Skeletal muscle tissue (tissue), 3 donors: ENCODE measurements at regions not wholly inside any gene's neighbourhood (a gene's known extent, or its start where the extent isn't known, plus 50 kb on each side); places are given as distances from the start of the nearest gene placed in this dataset.
"Not testable (repeated sequence)": the region's sequence is repeated elsewhere in the genome, so short reads cannot be mapped to it uniquely, and the experiment has no call there.

Experiments
- H3K27ac ChIP-seq: one replicate; pipeline ENCODE4 v1.7.0; 2013; ENCODE audit warnings: mild to moderate bottlenecking, low read depth, low read length, inconsistent platforms
- H3K27me3 ChIP-seq, 3 donors: one replicate each; pipeline ENCODE4 v1.7.0; 2013; ENCODE audit warnings: low read length in 3 of 3; ENCODE audit not compliant: control insufficient read depth in 3 of 3, insufficient read depth in 3 of 3
- H3K36me3 ChIP-seq, 3 donors: one replicate each; pipeline ENCODE4 v1.7.0; 2013; ENCODE audit warnings: low read length in 3 of 3; ENCODE audit not compliant: control insufficient read depth in 3 of 3, insufficient read depth in 3 of 3
- H3K4me1 ChIP-seq, 3 donors: one replicate each; pipeline ENCODE4 v1.7.0; 2013; ENCODE audit warnings: low read length in 3 of 3, mild to moderate bottlenecking in 3 of 3; ENCODE audit not compliant: control insufficient read depth in 3 of 3, insufficient read depth in 3 of 3
- H3K4me3 ChIP-seq, 3 donors: one replicate each; pipeline ENCODE4 v1.7.0; 2013; ENCODE audit warnings: low read length in 3 of 3
- H3K9ac ChIP-seq, 3 donors: one replicate each; pipeline ENCODE4 v1.7.0; 2013; ENCODE audit warnings: low read length in 3 of 3, mild to moderate bottlenecking in 3 of 3, moderate library complexity in 2 of 3, low read depth in 1 of 3
- H3K9me3 ChIP-seq, 3 donors: one replicate each; pipeline ENCODE4 v1.7.0; 2013; ENCODE audit warnings: low read length in 3 of 3; ENCODE audit not compliant: control insufficient read depth in 3 of 3
- donor health status: Osteomylitis.

DNA sequence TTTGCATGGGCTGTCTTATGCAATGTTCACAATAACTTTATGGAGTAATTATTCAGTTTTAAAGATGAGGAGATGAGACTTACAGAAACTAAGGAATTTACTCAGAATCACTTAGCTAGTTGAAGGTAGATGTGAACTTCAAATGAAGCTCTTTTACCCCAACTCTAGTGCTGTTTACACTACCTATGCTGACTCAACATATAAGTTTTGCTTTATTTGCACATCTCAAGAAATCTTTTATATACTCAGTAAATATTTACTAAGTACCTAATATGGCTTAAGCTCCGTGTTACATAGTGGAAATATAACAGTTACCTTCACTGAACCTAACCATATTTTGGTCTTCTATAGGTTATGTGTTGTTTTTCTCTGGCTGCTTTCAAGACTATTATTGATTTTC lies 293.2 kb downstream of the ANXA1 start:
- Histone ChIP-seq H3K27me3 (no peaks in the 10 kb centered on the region), H3K4me1 (no peaks in the 10 kb centered on the region), H3K9ac (no peak overlapping the region), H3K36me3 (no peaks in the 10 kb centered on the region), H3K4me3 (no peak overlapping the region), H3K27ac (no peak overlapping the region), H3K9me3 (no peaks in the 10 kb centered on the region)

DNA sequence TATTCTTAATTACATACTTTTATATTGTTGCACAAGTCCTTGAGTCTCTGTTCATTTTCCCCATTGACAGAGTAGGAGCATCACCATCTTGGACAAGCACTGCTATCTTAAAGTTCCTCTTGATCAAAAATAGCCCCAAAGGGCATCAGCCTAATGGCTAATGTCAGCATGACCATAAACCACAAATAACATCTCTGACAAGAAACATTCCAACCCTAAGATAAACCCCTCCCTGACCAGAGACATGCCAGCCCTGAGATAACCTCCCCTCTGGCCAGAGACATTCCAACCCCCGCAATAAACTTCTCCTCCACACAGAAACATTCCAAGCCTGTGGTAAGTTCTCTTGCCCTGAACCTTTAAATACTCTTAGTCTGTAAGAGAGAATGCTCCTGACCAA lies 293.7 kb downstream of the ANXA1 start:
- H3K27me3 ChIP-seq, H3K36me3 ChIP-seq, H3K9ac ChIP-seq, H3K27ac ChIP-seq, H3K4me1 ChIP-seq, H3K9me3 ChIP-seq, H3K4me3 ChIP-seq: not testable (repeated sequence)

DNA sequence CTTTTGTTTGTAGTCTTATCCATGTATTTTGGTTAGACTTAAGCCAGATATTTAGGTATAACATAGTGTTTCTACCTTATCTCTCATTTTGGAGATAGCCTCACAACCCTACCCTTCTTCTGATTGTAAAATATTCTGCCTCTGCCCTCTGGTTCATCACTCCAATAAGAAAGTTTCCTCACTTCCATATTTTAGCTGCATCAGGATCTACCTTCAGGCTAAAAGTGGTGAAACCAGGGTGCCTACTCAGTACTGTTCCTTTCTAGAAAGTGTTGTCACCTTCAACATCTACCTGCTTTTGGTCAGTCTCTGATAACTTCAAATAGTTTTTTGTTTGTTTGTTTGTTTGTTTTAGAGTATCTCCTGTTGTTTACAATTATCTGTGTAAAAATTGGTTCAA lies 294.6 kb downstream of the ANXA1 start:
- Histone ChIP-seq H3K4me3 (no peak overlapping the region), H3K27me3 (no peaks in the 10 kb centered on the region), H3K36me3 (no peaks in the 10 kb centered on the region), H3K9me3 (no peaks in the 10 kb centered on the region), H3K9ac (no peak overlapping the region), H3K4me1 (no peaks in the 10 kb centered on the region), H3K27ac (no peak overlapping the region)

DNA sequence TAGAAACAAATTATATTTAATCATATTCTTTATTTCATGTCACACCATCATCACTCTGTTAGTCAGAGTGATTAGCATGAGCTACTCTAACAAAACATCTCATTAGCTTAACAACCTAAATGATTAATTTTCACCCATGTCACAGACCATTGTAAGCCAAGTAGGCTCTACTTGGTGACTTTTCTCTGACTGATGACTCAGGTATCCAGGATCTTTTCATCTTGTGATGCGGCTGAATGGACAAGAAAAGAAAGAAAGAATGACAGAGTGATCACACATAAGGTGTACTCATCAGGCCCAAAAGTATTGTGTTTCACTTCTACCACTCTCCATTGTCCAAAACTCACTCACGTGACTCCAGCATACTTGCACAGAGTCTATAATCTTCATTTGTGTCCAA lies 299.3 kb downstream of the ANXA1 start:
- H3K27ac ChIP-seq, result no peak overlapping the region
- H3K4me3 ChIP-seq, result no peak overlapping the region

DNA sequence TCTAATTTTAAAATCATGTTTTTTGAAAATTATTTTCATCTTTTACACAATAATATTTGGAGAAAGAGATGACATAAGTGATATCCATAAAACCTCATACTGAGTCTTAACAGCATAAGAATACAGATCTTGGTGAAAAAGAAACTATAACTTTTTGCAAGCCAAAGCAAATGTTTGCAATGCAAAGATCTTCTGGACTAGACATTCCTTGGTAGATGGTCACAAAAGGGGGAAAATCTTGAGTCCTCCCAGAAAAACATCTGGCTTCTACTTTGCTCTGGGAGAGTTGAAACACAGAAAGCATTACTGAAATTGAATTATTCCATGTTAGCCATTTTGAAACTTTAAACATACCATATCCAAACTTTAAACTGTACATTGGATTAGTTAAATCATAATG lies 308.2 kb downstream of the ANXA1 start:
- no peak overlapping the region for H3K4me3 ChIP-seq
- no peak overlapping the region for H3K27ac ChIP-seq
- no peak overlapping the region for H3K9ac ChIP-seq
- no peaks in the 10 kb centered on the region for H3K36me3 ChIP-seq
- H3K27me3 ChIP-seq, result no peaks in the 10 kb centered on the region
- no peaks in the 10 kb centered on the region for H3K9me3 ChIP-seq
- no peaks in the 10 kb centered on the region for H3K4me1 ChIP-seq

More for the DNA sequence above, 299.3 kb downstream of the ANXA1 start:
- Histone ChIP-seq H3K9me3 (no peaks in the 10 kb centered on the region), H3K36me3 (no peaks in the 10 kb centered on the region), H3K9ac (no peak overlapping the region), H3K4me1 (no peaks in the 10 kb centered on the region), H3K27me3 (no peaks in the 10 kb centered on the region)

DNA sequence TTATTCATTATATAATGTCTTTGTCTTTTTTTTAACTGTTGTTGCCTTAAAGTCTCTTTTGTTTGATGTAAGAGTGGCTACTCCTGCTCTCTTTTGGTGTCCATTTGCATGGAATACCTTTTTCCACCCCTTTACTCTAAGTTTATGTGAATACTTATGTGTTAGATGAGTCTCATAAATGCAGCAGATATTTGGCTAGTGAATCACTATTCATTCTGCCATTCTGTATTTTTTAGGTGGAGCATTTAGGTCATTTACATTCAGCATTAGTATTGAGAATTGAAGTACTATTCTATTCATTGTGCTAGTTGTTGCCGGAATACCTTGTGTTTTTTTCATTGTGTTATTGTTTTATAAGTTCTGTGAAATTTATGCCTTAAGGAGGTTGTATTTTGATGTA lies 317.1 kb downstream of the ANXA1 start:
- no peaks in the 10 kb centered on the region for H3K4me1 ChIP-seq
- H3K4me3 ChIP-seq, result no peak overlapping the region
- H3K36me3 ChIP-seq, result no peaks in the 10 kb centered on the region
- H3K27ac ChIP-seq, result no peak overlapping the region
- no peaks in the 10 kb centered on the region for H3K9me3 ChIP-seq
- no peaks in the 10 kb centered on the region for H3K27me3 ChIP-seq
- H3K9ac ChIP-seq, result no peak overlapping the region

DNA sequence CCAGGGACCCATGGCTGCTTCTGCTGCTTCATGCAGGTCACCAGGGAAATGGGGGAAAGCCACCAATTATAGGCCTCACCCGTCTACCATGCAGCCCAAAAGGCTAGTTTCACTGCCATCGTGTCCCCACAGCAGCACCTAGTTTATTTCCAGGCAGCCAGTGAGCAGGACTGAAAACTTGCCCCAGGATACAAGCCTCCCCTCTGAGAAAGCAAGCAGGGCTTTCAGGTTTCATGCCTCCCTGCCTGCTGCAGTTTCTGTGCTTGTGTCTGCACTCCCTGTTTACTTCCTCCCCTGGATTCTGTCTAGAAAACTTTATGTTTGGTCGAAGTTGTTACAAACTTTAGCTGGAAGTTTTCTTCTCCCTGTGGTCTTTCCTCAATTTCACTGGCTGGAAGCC lies 319.1 kb downstream of the ANXA1 start:
- Histone ChIP-seq H3K4me3 (no peak overlapping the region), H3K9me3 (no peaks in the 10 kb centered on the region), H3K27ac (no peak overlapping the region), H3K4me1 (no peaks in the 10 kb centered on the region), H3K27me3 (no peaks in the 10 kb centered on the region), H3K36me3 (no peaks in the 10 kb centered on the region), H3K9ac (no peak overlapping the region)

DNA sequence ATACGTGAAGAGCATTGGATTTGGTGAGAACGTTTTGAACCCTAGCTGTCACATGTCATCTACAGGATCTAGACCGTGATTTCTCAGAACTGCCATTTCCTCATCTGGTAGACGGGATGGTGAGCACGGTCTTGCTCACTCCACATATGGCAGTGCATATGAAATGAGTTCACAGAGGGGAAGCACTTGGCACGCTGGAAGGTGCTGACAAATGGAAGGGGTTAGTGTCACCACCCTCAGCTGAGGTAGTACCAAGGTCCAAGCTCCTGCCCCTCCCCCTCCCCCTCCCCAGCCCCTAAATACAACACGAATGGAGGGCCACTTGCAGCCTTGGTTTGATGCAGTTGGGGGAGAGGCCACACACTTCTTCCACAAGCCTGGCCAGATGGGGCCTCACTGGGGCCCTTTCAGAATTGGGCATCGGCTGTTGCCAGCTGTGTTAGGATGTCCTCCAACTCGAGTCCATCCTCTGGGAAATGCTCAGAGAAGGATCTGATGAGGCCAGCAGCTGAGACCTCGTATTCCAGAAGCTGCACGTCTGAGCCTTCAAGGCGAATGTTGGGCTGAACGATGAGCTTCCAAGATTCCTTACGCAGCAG lies 322.4 kb downstream of the ANXA1 start:
- Histone ChIP-seq H3K36me3 (no peaks in the 10 kb centered on the region), H3K4me1 (no peaks in the 10 kb centered on the region), H3K9ac (no peak overlapping the region), H3K27me3 (no peaks in the 10 kb centered on the region), H3K9me3 (no peaks in the 10 kb centered on the region), H3K4me3 (no peak overlapping the region), H3K27ac (no peak overlapping the region)

DNA sequence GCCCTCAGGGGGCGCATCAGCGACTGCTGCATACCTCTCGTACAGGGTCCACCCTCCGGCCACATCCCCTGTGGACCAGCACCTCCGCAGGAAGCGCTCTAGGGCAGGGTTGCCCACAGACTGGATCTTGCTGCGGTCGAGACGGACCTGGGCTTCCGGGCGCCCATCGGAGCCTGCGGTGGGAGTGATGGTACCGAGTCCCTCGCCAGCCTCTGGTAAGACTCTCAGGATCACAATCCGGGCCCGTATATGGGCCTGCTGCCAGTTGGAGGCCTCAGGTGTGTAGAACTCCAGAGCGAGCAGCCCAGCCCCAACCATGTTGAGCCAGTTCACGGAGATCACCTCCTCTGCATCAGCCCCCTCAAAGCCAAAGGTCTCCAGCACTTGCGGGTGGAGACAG lies 323.0 kb downstream of the ANXA1 start:
- H3K36me3 ChIP-seq, result no peaks in the 10 kb centered on the region
- H3K27me3 ChIP-seq, result no peaks in the 10 kb centered on the region
- no peaks in the 10 kb centered on the region for H3K4me1 ChIP-seq
- H3K27ac ChIP-seq, result no peak overlapping the region
- H3K9ac ChIP-seq, result no peak overlapping the region
- no peaks in the 10 kb centered on the region for H3K9me3 ChIP-seq
- no peak overlapping the region for H3K4me3 ChIP-seq

DNA sequence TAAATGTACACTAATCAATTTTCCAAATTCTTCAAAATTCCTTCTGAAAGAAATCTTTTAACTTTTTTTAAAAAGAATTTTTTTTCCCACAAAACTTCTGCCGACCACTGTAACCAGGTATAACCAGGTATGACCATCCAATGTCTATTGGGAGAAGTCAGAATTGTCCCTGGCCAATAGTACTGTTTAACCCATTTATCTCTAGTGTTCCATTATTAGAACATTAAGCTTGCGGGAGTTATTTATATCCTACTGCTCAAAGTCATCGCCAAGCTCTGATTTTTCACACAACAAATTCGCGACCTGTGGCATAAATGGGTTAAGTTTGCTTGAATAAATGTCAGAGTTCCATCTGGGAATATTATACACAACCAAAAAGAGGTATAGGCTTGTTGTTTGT lies 343.2 kb downstream of the ANXA1 start:
- Histone ChIP-seq H3K27me3 (no peaks in the 10 kb centered on the region), H3K36me3 (no peaks in the 10 kb centered on the region), H3K9me3 (peaks cover 0 to 2% (median 0%) of the 10 kb centered on the region in 3 donors), H3K4me3 (no peak overlapping the region), H3K4me1 (no peaks in the 10 kb centered on the region), H3K27ac (no peak overlapping the region), H3K9ac (no peak overlapping the region)

DNA sequence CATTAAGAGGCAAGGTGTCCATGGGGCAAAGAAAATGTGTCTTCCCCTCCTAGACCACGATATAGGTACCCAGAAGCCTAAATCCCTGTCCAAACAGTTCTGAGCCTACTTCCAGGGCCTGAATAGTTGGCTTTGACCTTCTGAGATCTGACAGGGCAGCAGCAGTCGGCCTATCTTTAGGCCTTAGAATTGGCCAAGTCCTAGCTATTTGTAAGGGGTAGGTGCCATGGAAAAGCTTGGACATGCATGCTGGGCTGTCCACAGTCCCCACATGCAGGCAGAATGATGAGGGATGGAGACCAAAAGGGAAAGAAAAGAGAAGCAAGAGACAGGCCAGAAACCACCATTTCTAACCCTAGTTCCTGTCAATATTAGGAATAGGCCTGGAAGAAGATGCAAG lies 346.1 kb downstream of the ANXA1 start:
- Histone ChIP-seq H3K36me3 (no peaks in the 10 kb centered on the region), H3K4me3 (no peak overlapping the region), H3K9ac (no peak overlapping the region), H3K9me3 (no peaks in the 10 kb centered on the region), H3K4me1 (no peaks in the 10 kb centered on the region), H3K27me3 (no peaks in the 10 kb centered on the region), H3K27ac (no peak overlapping the region)
